NCI-H82 treated with DMSO at 0.1 percent for 48 hours (cell line): ENCODE measurements at regions not wholly inside any gene's neighbourhood (a gene's known extent, or its start where the extent isn't known, plus 50 kb on each side); places are given as distances from the start of the nearest gene placed in this dataset.
A peak's percentile ranks its signal among the peaks of the same experiment; 100 is the strongest.

Experiments
- DNase-seq: peaks from one replicate; lab custom pipeline; 2025; ENCODE audit not compliant: unreplicated experiment; lab: John Stamatoyannopoulos, UW

DNA sequence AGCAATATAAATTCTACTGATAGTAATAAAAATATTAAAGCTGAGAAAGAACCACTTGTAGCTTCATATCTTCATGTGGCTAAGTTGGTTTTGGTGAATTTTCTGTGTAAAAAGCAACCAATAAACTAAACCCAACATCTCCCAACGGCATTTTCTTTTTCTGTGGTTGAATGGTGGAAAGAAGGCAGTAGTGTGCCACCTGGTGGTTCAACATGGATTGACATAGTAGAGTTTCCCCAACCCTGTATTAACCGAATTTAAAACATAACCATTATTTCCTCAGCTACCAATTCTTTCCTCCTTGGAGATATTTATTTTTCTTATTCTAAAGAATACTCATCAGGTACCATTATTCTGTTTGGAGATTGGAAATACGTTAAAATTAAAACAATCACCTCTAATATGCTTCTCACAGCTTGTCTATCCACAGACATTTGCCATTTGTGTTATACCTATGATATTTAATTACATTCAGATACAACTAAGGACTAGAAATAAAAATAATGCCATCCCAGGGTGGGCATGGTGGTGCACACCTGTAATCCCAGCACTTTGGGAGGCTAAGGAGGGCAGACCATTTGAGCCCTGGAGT, 117.1 kb upstream of the EEF1E1 start:
- DNase-seq = peak; percentile 40

DNA sequence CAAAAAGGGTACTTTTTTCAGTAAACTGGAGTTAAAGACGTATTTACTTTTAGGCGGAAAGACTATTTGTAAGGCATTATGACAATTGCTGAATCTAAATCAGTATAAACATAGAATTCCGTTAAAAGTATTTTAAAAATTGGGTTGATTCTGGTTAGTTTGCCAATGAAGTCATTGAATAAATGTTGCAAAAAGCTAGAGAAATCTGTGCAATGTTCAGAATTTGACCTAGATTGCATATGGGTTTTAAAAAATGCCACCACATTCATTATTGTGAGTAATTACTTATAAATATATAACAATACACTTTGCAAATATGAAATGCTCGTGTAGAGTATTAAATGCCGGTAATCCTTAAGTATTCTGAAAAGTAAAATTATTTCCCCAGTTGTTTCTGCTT, 116.5 kb upstream of the EEF1E1 start:
- no peak for DNase-seq

DNA sequence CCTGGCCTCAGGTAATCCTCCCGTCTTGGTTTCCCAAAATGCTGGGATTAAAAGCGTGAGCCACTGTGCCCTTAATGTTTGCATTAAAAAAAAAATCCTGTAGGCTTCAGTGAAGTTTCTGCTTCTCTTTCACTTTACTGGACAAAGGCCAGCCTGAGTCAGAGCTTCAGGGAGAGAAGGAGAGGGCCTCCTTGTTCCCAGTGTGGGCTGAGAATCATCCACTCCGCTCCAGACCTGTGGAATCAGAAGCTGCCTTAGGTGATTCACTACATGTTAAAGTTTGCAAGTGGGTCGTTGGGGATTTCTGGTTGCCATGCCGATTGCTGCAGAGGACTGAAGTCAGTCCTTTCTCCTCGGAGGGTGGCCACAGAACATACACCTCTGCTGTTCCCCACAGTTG, 113.3 kb upstream of the EEF1E1 start:
- DNase-seq = no peak

DNA sequence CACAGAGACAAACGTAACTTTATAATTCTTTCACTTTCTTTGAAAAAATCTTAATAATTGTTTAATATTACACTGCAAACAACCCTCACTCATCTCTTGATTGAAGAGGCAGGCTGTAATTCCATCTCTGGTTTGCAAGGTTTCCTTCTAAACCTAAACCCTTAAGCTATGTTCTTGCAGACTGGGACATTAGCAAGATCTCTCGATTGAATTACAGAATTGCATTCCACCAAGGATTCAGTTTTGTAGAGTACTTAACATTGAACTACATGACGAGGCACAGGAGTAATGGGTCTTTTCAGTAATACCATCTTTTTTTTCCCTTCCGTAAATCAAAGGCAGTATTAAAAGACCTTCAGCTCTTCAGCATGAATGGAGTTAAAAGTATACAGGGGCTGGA, 111.6 kb upstream of the EEF1E1 start:
- no peak for DNase-seq

DNA sequence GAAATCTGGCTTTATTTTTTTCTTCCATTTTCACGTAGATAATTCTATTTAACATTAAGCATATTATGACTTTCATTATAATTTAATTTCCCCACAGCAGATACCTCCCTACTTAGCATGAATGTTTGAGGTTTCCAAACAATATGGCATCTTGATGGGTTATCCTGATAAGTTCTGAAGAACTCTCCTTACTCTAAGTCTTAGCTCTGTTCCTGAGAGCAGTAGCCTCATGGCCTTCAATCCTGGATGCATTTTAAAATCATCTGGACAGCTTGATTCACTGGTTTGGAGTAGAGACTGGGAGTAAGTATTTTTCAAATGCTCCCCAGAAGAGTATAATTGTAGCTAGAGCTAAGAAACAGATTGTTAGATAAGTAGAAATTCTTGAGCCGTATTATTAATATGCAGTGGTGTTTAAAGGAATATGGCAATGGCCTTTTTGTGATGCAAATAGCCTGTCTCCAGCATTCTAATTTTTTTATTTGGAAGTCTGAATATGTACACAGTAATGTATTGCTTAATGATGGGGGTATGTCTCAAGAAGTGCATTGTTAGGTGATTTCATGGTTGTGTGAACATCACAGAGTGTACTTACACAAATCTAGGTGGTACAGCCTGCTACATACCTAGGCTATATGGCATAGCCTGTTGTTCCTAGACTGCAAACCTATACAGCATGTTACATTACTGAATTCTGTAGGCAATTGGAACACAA, 110.5 kb upstream of the EEF1E1 start:
- no peak for DNase-seq

DNA sequence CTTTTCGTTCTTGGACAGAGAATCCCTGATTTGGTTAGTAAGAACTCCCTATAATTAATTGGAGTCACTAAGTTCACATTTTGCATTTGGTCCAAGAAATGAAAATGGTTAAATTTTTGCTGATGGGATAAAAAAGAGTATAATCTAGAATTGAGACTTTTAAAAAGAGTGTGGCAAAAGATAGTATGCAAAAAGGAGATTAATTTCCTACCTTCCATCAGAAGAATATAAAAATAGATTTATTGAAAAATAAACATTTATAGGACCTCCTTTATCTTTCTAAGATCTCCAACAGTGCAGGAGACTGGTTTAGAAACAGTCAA, 105.5 kb upstream of the EEF1E1 start:
- DNase-seq = no peak

DNA sequence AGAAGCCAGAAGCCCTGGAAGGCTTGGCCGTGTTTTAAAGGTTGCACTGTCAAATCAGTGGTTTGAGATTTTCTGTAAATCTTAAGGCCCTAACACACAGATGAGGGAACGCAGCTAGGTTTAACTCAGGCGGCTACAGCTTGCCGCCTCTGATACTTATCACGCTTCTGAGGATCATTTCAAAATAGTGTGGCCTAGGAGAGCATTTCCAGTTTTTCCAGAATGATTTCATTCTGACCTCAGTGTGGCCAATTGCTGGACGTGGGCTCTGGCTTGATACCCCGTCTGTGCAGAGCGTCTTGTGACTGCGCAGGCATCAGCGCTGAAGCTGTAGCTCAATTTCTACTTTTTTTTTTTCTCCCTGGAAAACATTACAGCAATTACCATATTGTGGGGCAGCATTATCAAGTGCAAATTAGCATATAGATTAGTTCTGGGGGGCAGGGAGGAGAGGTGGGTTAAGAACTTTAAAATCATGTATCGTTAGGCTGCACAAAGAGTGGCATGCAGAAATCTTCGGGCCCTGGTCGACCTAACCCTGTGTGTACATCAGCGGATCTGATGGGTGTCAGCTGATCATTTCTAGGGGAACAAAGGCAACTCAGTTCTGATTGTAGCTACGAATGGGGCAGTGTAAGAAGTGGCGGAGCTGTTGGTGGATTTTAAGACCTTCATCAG, 105.0 kb upstream of the EEF1E1 start:
- DNase-seq = no peak

DNA sequence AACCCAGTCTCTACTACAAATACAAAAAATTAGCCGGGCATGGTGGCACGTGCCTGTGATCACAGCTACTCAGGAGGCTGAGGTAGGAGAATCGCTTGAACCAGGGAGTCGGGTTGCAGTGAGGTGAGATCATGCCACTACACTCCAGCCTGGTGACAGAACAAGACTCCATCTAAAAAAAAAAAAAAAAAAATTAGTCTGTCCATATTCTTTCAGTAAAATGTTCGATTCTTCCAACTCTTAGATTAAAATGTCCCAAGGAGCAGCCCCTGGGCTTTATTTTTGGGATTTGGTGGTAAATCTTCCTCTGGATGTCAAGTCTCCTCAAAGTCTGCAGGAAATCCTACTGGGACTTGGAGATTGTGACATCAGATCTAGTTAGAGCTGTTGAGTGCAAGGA, 101.0 kb upstream of the EEF1E1 start:
- DNase-seq = no peak

DNA sequence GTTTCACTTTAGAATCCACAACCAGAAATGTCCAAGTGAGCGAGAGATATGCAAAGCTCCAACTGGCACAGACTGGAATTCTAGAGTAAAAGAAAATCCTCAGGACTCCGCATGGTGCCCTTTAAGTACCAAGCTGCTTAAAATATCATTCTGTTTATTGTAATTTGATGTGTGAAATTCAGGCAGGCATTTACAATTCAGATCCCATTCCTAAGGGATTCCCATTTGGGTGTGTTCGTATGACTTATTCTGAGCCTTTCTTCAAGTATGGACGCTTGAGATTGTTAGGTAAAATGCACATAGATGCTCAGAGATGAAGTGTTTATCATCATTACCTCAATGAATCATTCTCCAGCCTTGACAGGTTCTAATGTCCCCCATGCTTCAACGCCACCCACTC, 99.3 kb upstream of the EEF1E1 start:
- no peak for DNase-seq

DNA sequence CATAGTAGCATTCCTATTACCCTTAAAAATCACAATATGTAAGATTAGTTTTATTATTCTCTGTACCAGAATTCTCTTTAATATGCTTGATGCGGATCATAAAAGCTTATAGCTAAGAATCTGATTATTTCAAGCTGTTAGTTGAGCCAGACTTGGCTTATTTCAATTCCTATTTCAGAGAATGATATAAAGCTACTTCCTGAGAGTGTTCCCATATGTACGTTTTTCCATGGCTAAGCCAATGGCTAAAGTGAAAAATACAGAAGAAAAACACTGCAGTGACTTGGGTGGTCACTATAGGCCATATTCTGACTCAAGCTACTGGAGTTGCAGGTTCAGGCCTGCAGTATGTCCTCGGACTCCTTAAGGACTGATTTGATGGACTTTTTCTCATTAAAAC, 97.9 kb upstream of the EEF1E1 start:
- DNase-seq = no peak

DNA sequence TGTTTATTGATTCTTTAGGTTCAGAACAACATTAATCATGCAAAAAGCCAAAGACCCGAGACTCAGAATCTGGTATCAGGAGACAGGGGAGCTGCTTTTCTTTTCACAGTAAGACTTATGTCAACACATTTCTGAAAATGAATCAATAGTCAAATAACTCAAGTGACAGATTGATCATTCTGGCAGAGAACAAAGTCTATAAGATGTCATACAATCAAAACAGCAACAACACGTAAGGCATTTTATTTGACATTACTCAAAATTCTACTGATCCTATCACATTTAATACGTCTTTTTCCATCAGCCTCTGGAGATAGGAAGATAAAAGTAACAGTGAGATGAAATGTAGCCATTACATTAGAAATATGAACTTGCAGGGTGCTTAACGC, 93.4 kb upstream of the EEF1E1 start:
- no peak for DNase-seq

DNA sequence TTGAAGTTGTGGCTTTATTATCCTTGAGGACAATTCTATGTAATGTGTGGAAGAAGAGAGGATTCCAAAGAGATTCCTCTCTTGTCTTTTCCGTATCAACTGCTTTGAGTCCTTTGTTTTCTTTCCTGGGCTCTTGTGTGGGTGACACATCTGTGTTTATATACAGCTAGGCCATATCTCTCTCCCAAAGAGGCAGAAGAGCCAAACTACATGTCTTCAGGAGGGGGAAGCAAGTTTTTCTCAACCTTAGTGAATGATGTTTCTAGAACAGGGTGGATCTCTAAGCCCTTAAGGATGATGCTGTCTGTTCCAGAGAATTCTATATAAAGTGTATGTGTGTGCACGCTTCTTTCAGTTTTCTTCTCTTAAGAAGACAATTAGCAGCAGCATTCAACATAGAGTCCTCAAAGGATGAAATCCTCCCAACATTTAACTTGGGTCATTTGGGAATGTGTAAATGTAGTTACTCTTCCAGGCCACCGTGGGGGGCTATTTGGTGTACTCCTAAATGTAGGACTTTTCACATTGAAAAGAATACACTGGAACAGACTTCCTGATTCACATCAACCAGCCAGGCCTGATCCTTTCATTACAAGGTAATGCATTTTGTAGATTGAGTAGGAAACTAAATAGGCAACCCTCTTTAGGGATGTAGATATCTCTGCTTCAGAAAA, 92.8 kb upstream of the EEF1E1 start:
- DNase-seq = no peak

DNA sequence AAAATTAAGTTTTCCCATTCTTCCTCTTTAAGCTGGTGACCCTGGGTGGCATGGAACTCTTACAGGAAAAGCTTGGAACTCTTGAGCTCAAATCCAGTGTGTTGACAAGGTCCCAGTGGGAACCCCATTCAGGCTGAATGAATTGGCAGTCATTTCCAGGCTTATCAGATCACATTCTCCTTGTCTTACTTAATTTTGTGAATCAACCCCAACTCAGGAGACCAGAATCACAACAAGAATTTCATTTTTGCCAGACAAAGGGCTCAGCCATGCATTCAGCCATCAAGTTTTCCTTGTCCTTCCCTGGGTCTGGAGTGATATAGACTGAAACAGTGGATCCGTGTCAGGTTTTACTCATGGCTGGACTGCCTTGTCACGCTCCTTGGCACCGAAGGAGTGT, 92.1 kb upstream of the EEF1E1 start:
- DNase-seq = no peak

DNA sequence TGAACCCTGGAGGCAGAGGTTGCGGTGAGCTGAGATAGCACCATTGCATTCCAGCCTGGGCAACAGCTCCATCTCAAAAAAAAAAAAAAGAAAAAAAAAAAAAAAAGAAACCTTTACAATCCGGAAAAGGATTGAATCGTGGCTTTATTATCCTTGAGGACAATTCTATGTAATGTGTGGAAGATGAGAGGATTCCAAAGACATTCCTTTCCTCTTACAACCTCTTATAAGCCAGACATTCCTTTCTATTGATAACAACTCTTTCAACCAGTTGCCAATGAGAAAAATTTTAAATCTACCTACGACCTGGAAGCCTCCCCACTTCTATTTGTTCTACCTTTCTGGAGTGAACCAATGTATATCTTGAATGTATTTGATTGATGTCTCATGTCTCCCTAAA, 91.2 kb upstream of the EEF1E1 start:
- DNase-seq = no peak

DNA sequence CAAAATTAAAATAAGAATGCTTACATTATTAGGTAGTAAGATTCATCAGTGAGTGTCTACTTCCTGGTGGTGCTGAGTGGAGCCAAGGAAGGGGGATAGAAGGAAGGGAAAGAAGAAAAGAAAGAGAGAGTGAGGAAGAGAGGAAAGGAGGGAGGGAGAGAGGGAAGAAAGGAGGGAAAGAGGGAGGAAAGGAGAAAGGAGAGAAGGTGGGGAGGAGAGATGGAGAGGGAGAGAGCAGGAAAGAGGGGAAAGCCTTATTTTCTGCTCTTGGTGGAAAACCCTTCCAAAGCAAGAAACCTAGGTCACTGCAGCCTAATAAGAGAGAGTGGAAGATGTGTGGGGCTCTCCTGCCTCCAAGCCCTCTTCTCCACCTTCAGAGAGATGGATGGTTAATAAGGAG, 90.2 kb upstream of the EEF1E1 start:
- no peak for DNase-seq

DNA sequence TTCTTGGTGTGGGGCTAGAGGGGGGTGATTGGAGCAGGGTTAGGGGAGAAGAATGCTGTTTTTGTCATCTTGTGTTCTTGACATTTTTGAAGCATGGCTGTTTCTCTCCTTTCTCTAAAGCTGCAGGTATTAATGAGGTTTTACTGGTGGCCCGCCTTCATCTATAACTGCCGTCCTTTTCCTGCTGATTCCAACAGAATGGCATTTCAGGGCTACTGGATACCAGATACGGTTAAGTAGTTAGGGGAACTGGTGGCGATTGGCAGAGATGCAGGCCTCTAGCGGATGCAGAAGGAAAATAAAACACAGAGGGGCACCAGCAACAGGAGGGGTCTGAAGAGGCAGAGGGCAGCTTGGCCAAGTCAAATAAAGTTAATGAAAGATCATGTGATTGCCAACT, 89.7 kb upstream of the EEF1E1 start:
- DNase-seq = no peak

DNA sequence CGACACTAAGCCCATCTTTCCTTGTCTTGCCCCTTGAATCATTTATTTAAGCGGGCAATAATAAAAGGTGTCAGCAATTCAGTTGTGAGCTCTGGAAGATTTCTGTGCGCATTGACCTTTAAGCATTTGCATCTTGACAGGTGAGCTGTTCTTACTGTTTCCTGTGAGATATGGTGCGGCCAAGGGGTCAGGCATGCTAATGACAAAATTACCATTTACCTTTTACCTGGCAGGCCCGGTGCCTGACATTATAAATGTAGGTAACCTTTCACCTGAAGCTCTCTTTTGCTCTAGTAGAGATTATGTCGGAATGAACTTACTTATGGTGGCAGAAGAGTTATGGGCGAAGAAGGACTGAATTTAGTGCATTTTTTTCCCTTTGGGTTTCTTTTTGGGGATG, 89.3 kb upstream of the EEF1E1 start:
- DNase-seq = no peak

DNA sequence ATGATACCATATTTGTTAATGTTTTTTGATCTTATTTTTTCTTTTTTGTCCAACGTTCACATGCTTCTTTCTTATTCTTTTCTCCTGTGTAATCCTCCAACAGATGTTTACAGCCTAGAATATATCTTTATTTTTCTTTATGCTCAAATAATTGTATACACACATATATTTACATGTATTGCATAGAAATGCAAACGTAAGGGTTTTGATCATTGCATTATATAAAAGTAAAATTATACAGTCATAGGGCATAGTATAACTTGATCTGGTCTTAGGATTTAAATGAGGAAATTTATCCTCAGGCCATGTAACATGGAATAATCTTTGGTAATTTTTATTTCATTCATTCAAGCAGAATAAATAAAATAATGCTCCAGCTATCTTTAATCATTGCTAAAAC, 84.9 kb upstream of the EEF1E1 start:
- no peak for DNase-seq

DNA sequence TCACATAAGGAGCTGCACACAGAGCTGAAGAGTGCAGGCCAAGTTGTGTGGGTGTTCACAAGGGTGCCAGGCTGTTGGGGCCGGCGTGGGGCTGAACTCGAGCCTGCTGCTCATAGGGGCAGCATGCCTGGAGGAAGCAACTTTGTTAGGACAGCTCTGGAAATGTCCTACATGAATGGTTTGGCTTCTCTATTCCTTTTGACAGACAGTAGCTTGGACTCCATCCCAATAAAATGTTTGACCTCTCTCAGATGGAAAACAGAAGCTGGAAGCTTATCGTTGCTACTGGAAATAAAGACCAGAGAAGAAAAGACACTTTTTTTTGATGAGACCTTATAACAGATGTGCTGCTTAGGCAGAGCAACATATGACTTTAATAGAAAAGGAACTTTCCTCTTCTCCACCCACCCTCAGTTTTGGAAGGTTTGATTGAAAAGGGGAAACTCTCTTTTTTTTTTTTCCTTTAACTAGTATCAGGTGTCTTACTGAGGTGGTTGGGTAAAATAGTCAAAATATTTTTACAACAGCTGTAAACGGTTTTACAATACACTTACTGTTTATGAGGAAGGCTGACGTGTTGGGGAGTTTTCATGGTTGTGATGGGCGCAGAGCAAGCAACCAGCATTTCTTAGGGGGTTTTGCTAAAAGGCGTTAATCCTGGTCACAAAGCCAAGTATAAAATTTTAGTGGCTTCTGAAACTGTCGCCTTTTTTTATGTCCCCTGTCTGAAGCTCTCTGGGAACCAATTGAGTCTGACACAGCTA, 80.7 kb upstream of the EEF1E1 start:
- no peak for DNase-seq

DNA sequence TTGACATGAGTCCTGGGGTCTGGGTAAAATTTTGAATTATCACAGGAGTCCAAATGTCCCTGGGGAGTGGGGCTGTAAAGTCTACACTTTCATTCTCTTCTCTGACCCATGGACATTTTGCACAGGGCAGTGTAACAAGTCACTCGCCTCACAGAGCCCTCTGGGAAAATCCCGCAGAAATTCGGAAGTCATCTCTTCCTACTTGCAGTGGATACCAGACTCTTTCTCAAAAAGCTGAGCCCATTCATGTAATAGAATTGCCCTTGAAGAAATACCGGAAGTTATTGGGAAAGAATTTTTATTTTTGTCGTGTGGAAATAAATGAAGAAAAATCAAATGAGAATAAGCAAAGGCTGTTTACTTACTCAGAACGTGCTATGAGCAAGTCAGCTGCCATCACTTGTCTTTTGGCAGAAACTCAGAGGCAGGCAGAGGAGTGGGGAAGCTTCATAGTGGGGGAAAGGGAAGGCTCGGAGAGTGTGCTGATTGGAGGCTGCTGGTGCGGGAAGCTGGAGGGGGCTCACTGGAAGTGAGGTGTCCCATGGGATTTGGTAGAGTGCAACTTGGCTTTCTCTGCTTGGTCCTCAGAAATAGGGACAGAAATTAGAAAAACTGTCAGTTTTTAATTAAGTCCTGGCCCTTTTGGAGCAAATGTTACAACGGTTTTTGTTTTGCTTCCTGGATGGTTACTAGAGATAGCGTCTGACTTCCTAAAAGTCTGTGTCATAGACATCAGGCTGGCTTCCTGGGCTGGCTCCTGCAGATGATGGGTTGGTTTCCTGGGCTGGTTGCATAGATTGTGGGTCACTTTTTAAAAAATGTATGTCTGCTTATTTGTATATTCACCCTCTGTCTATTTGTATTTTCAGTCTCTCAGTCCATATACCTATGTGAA, 79.8 kb upstream of the EEF1E1 start:
- no peak for DNase-seq
